Fibroblast of lung (primary cell): ENCODE measurements at regions not wholly inside any gene's neighbourhood (a gene's known extent, or its start where the extent isn't known, plus 50 kb on each side); places are given as distances from the start of the nearest gene placed in this dataset.

Experiments used
- DNase-seq, 2 donors: peaks; one replicate each; pipeline versions ENCODE4 v3.0.0 to v3.0.0-alpha.2; 2010; ENCODE audit warnings: low read depth in 2 of 2
- H2AFZ ChIP-seq: 2 replicates; pipeline ENCODE4 v1.5.1; 2012; ENCODE audit warnings: low read length, control low read depth, inconsistent platforms
- H3K27ac ChIP-seq: 2 replicates; pipeline ENCODE4 v1.5.1; 2011; ENCODE audit warnings: low read length, control low read depth; ENCODE audit not compliant: insufficient read depth
- H3K27me3 ChIP-seq: 2 replicates; pipeline ENCODE4 v1.5.1; 2011; ENCODE audit warnings: mild to moderate bottlenecking, low read length; ENCODE audit not compliant: control insufficient read depth, insufficient read depth
- H3K36me3 ChIP-seq: 2 replicates; pipeline ENCODE4 v1.5.1; 2011; ENCODE audit warnings: low read length; ENCODE audit not compliant: control insufficient read depth, insufficient read depth
- H3K4me1 ChIP-seq: 2 replicates; pipeline ENCODE4 v1.5.1; 2011; ENCODE audit warnings: low read length; ENCODE audit not compliant: control insufficient read depth, insufficient read depth; ENCODE audit errors: extremely low read depth
- H3K4me2 ChIP-seq: 2 replicates; pipeline ENCODE4 v1.5.1; 2011; ENCODE audit warnings: low read length, control low read depth; ENCODE audit not compliant: insufficient read depth; ENCODE audit errors: extremely low read depth
- H3K4me3 ChIP-seq, 4 experiments: fragments of 200-600 bp in 1 of 4; sonication (generic) in 1 of 4; replicated peaks in 1 of 4; 2 replicates each; pipeline ENCODE4 v1.5.1; 2011 to 2016; ENCODE audit warnings: low read length in 4 of 4, low read depth in 3 of 4, mild to moderate bottlenecking in 3 of 4, control low read depth in 2 of 4, inconsistent platforms in 1 of 4, mixed read lengths in 1 of 4; ENCODE audit not compliant: insufficient read depth in 1 of 4; ENCODE audit errors: control extremely low read depth in 1 of 4
- H3K79me2 ChIP-seq: 2 replicates; pipeline ENCODE4 v1.5.1; 2012; ENCODE audit warnings: mild to moderate bottlenecking, low read length, inconsistent platforms; ENCODE audit not compliant: control insufficient read depth, insufficient read depth
- H3K9ac ChIP-seq: 2 replicates; pipeline ENCODE4 v1.5.1; 2011; ENCODE audit warnings: mild to moderate bottlenecking, low read length, control low read depth; ENCODE audit not compliant: insufficient read depth
- H3K9me3 ChIP-seq: 2 replicates; pipeline ENCODE4 v1.5.1; 2012; ENCODE audit warnings: low read depth, low read length; ENCODE audit not compliant: control insufficient read depth, insufficient read depth
- H4K20me1 ChIP-seq: 2 replicates; pipeline ENCODE4 v1.5.1; 2011; ENCODE audit warnings: low read length; ENCODE audit not compliant: control insufficient read depth, insufficient read depth; ENCODE audit errors: extremely low read depth
- EZH2 ChIP-seq: IDR thresholded peaks from 2 replicates; pipeline ENCODE4 v1.5.1; 2012; ENCODE audit warnings: low read length, control low read depth, mild to moderate bottlenecking; ENCODE audit errors: missing control alignments
- TF ChIP-seq, protein P1 (sequence below), 2 donors: IDR thresholded peaks in 1 of 2; conservative IDR thresholded peaks in 1 of 2; 1 replicate in 1 of 2; 2 replicates in 1 of 2; pipeline ENCODE4 v1.5.1; 2011 to 2012; ENCODE audit warnings: low read length in 2 of 2, control low read depth in 1 of 2, inconsistent platforms in 1 of 2, low read depth in 1 of 2, mild to moderate bottlenecking in 1 of 2

DNA sequence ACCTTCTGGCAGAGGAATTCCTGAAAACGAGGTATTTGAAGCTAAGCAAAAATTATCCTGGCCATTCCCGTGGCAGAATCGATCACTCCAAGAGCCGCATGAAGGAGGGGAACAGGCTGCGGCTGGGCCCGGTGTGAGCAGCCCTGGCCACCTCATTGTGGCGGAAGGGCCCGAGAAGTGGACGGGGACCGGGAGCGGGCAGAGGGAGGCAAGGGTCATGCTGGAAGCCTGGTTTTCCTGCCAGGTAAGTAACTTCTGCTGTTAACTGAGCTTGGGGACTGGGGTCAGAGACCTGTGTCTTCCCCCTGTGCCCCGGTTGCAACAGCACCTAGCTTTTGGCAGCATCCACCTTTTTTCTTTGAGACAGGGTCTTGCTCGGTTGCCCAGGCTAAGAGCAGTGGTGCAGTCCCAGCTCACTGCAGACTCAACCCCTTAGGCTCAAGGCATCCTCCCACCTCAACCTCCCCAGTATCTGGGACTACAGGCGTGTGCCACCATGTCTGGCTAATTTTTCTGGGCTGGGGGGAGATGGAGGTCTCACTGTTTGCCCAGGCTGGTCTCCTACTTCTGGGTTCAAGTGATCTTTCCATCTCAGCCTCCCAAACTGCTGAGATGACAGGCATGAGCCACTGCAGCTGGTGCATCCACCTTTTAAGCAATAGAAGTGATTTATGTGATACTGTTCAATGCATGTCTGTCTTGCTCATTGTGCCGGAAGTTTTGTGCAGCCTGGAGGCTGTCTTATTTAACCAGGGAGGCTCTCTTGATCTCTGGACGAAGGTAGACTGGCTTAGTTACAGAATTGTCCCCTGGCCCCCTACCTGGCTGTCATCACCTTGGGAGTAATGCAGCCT, 174.0 kb upstream of the MYL2 start:
- H3K36me3 ChIP-seq = no peaks in the 10 kb centered on the region
- H3K4me1 ChIP-seq = no peaks in the 10 kb centered on the region
- no peak overlapping the region for H3K4me3 ChIP-seq
- no peak for DNase-seq
- H3K79me2 ChIP-seq = no peaks in the 10 kb centered on the region
- no peaks in the 10 kb centered on the region for H3K9me3 ChIP-seq
- no peak overlapping the region for H3K4me2 ChIP-seq
- H2AFZ ChIP-seq = no peak overlapping the region
- no peaks in the 10 kb centered on the region for H4K20me1 ChIP-seq
- TF ChIP-seq, protein P1, sequence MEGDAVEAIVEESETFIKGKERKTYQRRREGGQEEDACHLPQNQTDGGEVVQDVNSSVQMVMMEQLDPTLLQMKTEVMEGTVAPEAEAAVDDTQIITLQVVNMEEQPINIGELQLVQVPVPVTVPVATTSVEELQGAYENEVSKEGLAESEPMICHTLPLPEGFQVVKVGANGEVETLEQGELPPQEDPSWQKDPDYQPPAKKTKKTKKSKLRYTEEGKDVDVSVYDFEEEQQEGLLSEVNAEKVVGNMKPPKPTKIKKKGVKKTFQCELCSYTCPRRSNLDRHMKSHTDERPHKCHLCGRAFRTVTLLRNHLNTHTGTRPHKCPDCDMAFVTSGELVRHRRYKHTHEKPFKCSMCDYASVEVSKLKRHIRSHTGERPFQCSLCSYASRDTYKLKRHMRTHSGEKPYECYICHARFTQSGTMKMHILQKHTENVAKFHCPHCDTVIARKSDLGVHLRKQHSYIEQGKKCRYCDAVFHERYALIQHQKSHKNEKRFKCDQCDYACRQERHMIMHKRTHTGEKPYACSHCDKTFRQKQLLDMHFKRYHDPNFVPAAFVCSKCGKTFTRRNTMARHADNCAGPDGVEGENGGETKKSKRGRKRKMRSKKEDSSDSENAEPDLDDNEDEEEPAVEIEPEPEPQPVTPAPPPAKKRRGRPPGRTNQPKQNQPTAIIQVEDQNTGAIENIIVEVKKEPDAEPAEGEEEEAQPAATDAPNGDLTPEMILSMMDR (conservative IDR thresholded peaks at IDR 0.05 in 1 of 2, IDR thresholded peaks at IDR 0.05 in 1 of 2; ENCODE audit: low read depth in 1 of 2, low read length in 2 of 2) = no peak
- TF ChIP-seq EZH2 = no peak
- H3K9ac ChIP-seq = no peak overlapping the region
- no peaks in the 10 kb centered on the region for H3K27me3 ChIP-seq
- H3K27ac ChIP-seq = no peak overlapping the region

GRCh38 chr12:111093428-111094142, 173.2 kb upstream of the MYL2 start:
- no peak overlapping the region for H2AFZ ChIP-seq
- no peaks in the 10 kb centered on the region for H3K4me1 ChIP-seq
- no peak overlapping the region for H3K4me3 ChIP-seq
- no peaks in the 10 kb centered on the region for H3K27me3 ChIP-seq
- TF ChIP-seq EZH2 = no peak
- TF ChIP-seq, protein P1 (conservative IDR thresholded peaks at IDR 0.05 in 1 of 2, IDR thresholded peaks at IDR 0.05 in 1 of 2; ENCODE audit: low read depth in 1 of 2, low read length in 2 of 2) = no peak
- no peaks in the 10 kb centered on the region for H3K79me2 ChIP-seq
- H3K36me3 ChIP-seq = no peaks in the 10 kb centered on the region
- no peak overlapping the region for H3K4me2 ChIP-seq
- no peak overlapping the region for H3K27ac ChIP-seq
- no peaks in the 10 kb centered on the region for H3K9me3 ChIP-seq
- no peak overlapping the region for H3K9ac ChIP-seq
- DNase-seq = no peak
- H4K20me1 ChIP-seq = no peaks in the 10 kb centered on the region

DNA sequence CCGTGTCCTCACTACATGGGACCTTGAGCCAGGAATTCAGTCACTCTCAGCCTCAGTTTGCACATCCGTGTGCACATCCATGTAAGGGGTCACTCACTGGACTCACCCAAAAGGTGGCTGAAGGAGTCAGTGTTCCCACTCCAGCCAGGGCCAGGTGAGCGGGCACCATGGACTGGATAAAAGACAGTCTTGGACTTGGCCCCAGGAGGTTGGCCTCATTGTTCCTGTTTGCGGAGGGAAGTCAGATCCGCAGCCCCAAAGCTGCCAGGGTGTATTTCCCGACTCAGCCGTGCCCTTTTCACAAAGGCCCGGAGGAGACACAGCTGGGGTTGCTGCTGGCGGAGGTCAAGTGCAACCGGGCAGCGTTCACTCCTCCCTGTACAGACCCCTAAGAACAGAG, 170.7 kb upstream of the MYL2 start:
- Histone ChIP-seq H2AFZ (no peak overlapping the region), H3K4me1 (no peaks in the 10 kb centered on the region), H3K79me2 (no peaks in the 10 kb centered on the region), H3K27ac (no peak overlapping the region), H3K27me3 (no peaks in the 10 kb centered on the region), H3K4me3 (no peak overlapping the region), H3K9me3 (no peaks in the 10 kb centered on the region), H3K9ac (no peak overlapping the region), H3K36me3 (no peaks in the 10 kb centered on the region), H3K4me2 (no peak overlapping the region), H4K20me1 (no peaks in the 10 kb centered on the region)
- TF ChIP-seq, protein P1 (conservative IDR thresholded peaks at IDR 0.05 in 1 of 2, IDR thresholded peaks at IDR 0.05 in 1 of 2; ENCODE audit: low read depth in 1 of 2, low read length in 2 of 2) = no peak
- no peak for TF ChIP-seq EZH2
- DNase-seq = no peak
